ENCODE measurements at regions not wholly inside any gene's neighbourhood (a gene's known extent, or its start where the extent isn't known, plus 50 kb on each side); places are given as distances from the start of the nearest gene placed in this dataset.

DNA sequence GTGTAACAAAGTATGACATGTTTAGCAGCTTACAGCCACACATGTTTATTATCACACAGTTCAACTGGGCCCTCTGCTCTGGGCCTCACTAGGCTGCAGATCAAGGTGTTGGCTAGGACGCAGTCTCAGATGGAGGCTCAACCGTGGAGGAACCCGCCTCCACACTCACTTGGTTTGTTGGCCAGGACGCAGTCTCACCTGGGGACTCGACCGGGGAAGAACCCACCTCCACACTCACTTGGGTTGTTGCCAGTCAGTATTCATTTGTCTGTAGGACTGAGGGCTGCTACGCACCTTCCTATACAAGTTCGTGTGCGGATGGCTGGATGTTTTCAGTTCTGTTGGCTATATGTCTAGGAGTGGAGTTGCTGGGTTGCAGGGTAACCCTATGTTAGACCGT, 240.7 kb upstream of the CIBAR2 start:
- Histone ChIP-seq H2AFZ (ENCODE audit: insufficient read depth, low read depth, low read length, poor library complexity, severe bottlenecking) (no peak overlapping the region), H3K4me3 (replicated peaks in 1 of 3; ENCODE audit: low read depth in 2 of 3, low read length in 3 of 3) (no peak overlapping the region), H3K4me2 (replicated peaks; ENCODE audit: extremely low read depth, low read length, poor library complexity, severe bottlenecking) (no peak overlapping the region), H3K9ac (ENCODE audit: insufficient read depth, low read length, poor library complexity, severe bottlenecking) (no peak overlapping the region), H3K79me2 (ENCODE audit: insufficient read depth, low read length) (no peaks in the 10 kb centered on the region), H4K20me1 (ENCODE audit: insufficient read depth, low read length) (no peaks in the 10 kb centered on the region), H3K4me1 (ENCODE audit: control insufficient read depth in 1 of 2, insufficient read depth in 2 of 2, low read length in 2 of 2) (no peaks in the 10 kb centered on the region), H3K27ac (ENCODE audit: low read depth in 1 of 2, low read length in 2 of 2) (no peak overlapping the region), H3K9me3 (replicated peaks in 1 of 2; ENCODE audit: control insufficient read depth in 1 of 2, insufficient read depth in 1 of 2, low read length in 2 of 2) (peaks cover 5 to 6% of the 10 kb centered on the region in 2 donors), H3K36me3 (replicated peaks in 1 of 2; ENCODE audit: control insufficient read depth in 1 of 2, insufficient read depth in 2 of 2, low read length in 2 of 2) (no peaks in the 10 kb centered on the region), H3K27me3 (ENCODE audit: control insufficient read depth in 2 of 2, insufficient read depth in 2 of 2, low read length in 2 of 2) (no peaks in the 10 kb centered on the region)
- no peak for DNase-seq
- Mint-ChIP-seq H3K9me3 (peaks cover 0 to 7% (median 4%) of the 10 kb centered on the region in 7 donors), H3K27me3 (ENCODE audit: low read depth in 3 of 3) (peaks cover 3 to 13% (median 3%) of the 10 kb centered on the region in 3 donors), H3K36me3 (no peaks in the 10 kb centered on the region), H3K4me1 (no peaks in the 10 kb centered on the region), H3K4me3 (no peak overlapping the region), H3K27ac (no peak overlapping the region)
- TF ChIP-seq, protein P1, sequence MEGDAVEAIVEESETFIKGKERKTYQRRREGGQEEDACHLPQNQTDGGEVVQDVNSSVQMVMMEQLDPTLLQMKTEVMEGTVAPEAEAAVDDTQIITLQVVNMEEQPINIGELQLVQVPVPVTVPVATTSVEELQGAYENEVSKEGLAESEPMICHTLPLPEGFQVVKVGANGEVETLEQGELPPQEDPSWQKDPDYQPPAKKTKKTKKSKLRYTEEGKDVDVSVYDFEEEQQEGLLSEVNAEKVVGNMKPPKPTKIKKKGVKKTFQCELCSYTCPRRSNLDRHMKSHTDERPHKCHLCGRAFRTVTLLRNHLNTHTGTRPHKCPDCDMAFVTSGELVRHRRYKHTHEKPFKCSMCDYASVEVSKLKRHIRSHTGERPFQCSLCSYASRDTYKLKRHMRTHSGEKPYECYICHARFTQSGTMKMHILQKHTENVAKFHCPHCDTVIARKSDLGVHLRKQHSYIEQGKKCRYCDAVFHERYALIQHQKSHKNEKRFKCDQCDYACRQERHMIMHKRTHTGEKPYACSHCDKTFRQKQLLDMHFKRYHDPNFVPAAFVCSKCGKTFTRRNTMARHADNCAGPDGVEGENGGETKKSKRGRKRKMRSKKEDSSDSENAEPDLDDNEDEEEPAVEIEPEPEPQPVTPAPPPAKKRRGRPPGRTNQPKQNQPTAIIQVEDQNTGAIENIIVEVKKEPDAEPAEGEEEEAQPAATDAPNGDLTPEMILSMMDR (IDR thresholded peaks at IDR 0.05) = no peak
- intact Hi-C loops (cut with micrococcal nuclease) = no loop called here
- 100% methylated on average over 4 of the region's 10 CpGs for WGBS (ENCODE audit: insufficient coverage)

- Histone ChIP-seq H3K36me3 (replicated peaks in 1 of 2; ENCODE audit: control insufficient read depth in 1 of 2, insufficient read depth in 2 of 2, low read length in 2 of 2) (no peaks in the 10 kb centered on the region), H3K79me2 (ENCODE audit: insufficient read depth, low read length) (no peaks in the 10 kb centered on the region), H3K9ac (ENCODE audit: insufficient read depth, low read length, poor library complexity, severe bottlenecking) (no peak overlapping the region), H3K27ac (ENCODE audit: low read depth in 1 of 2, low read length in 2 of 2) (no peak overlapping the region), H2AFZ (ENCODE audit: insufficient read depth, low read depth, low read length, poor library complexity, severe bottlenecking) (no peak overlapping the region), H3K4me1 (ENCODE audit: control insufficient read depth in 1 of 2, insufficient read depth in 2 of 2, low read length in 2 of 2) (no peaks in the 10 kb centered on the region), H3K27me3 (ENCODE audit: control insufficient read depth in 2 of 2, insufficient read depth in 2 of 2, low read length in 2 of 2) (no peaks in the 10 kb centered on the region), H3K4me2 (replicated peaks; ENCODE audit: extremely low read depth, low read length, poor library complexity, severe bottlenecking) (no peak overlapping the region), H4K20me1 (ENCODE audit: insufficient read depth, low read length) (no peaks in the 10 kb centered on the region), H3K9me3 (replicated peaks in 1 of 2; ENCODE audit: control insufficient read depth in 1 of 2, insufficient read depth in 1 of 2, low read length in 2 of 2) (peaks cover 5 to 6% of the 10 kb centered on the region in 2 donors), H3K4me3 (replicated peaks in 1 of 3; ENCODE audit: low read depth in 2 of 3, low read length in 3 of 3) (no peak overlapping the region)
- no peaks in the 10 kb centered on the region for H3K4me1 Mint-ChIP-seq
- no peaks in the 10 kb centered on the region for H3K36me3 Mint-ChIP-seq
- H3K27me3 Mint-ChIP-seq (ENCODE audit: low read depth in 3 of 3) = peaks cover 2 to 13% (median 5%) of the 10 kb centered on the region in 3 donors
- DNase-seq = no peak
- WGBS (ENCODE audit: insufficient coverage) = 50% methylated on average over 13 of the region's 15 CpGs
- TF ChIP-seq, protein P1 (IDR thresholded peaks at IDR 0.05) = no peak
- no peak overlapping the region for H3K4me3 Mint-ChIP-seq
- peaks cover 0 to 7% (median 4%) of the 10 kb centered on the region in 7 donors for H3K9me3 Mint-ChIP-seq
- peak overlapping the region in 1 of 7 donors; percentile 55 for H3K27ac Mint-ChIP-seq
- intact Hi-C loops (cut with micrococcal nuclease) = no loop called here
Measured at GRCh38 chr16:85353839-85354685, 241.8 kb upstream of the CIBAR2 start.

Data from CD14-positive monocyte (primary cell).